HS-27A (cell line): ENCODE measurements at regions not wholly inside any gene's neighbourhood (a gene's known extent, or its start where the extent isn't known, plus 50 kb on each side); places are given as distances from the start of the nearest gene placed in this dataset.
"Not testable (repeated sequence)": the region's sequence is repeated elsewhere in the genome, so short reads cannot be mapped to it uniquely, and the experiment has no call there.

Experiments used
- DNase-seq: peaks from one replicate; pipeline ENCODE4 v3.0.0-alpha.2; 2012; ENCODE audit warnings: low read depth, missing footprints

DNA sequence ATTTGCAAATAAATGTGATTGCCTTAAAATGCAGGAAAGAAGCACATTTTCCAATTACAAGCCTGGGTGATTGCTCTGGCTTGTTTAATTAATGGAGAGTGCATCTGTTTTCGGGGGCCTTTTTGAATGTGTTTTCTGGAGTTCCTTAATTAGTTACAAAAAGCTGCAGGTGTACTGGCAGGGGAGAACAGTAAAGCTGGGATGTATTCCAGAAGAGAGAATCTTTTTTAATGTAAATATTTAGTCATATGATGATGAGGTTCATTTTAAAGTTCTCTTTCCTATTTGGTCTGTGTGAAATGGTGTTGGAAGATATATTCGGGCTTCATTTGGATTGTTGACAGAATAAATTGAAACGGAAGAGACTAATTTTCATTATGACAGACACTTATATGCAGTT lies 70.9 kb upstream of the N4BP1 start:
- DNase-seq: no peak

DNA sequence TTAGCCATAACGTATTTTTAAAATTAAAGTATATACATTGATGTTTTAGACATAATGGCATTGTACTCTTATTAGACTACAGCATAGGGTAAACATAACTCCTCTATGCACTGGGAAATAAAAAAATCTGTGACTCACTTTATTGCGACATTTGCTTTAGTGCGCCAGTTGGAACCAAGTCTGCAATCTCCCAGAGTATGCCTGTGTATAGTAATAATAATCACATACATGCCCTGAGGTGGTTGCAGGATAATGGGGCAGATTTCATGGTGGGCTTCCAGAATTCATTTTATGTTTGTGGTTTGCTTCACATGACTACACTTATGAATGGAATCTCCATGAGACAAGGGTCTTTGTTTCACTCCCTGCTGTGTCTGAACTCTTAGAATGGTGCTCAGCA lies 66.9 kb upstream of the N4BP1 start:
- DNase-seq: no peak

- not testable (repeated sequence) for DNase-seq
These were observed 58.2 kb upstream of the N4BP1 start for GRCh38 chr16:48668184-48668583.

DNA sequence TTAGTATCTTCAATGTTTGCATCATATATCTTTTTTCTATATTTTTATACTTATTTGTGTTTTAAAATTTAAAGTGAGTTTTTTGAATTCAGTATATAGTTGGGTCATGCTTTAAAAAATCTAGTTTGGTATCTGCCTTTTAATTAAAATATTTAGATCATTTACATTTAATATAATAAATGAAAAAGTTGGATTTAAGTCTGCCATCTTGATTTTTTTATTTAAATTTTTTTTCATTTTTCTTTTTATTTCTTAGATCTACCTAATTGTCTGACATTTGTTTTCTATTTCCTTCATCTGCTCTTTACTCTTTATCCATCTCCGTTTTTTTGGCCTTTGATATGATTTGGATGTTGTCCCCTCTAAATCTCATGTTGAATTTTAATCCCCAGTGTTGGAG lies 50.0 kb upstream of the N4BP1 start:
- no peak for DNase-seq
